GM19438 (cell line): ENCODE measurements at regions not wholly inside any gene's neighbourhood (a gene's known extent, or its start where the extent isn't known, plus 50 kb on each side); places are given as distances from the start of the nearest gene placed in this dataset.

Experiments used
- ATAC-seq: cut with Tn5 transposase; IDR thresholded peaks from one replicate; pipeline ENCODE4 v1.9.1; 2021; ENCODE audit warnings: low read depth; ENCODE audit not compliant: unreplicated experiment

DNA sequence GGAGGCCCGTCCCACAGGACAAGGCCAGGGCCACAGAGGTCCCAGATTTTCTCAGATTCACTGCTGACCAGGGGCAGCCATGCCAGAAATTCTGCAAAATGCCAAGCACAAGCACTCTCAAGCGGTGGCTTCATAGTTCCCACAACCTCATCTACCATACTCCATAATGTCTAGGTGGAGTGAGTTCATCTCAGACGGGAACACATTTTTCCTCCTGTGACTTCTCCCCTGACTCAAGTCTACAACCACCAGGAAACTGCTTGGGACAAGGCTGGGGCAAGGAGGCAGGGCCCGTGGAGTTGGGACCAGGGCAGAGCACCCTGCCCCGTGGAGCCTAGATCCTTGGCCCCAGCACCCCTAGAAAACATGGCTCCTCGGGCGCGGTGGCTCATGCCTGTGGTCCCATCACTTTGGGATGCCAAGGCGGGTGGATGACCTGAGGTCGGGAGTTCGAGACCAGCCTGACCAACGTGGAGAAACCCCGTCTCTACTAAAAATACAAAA, 150.7 kb upstream of the HAAO start:
- no peak for ATAC-seq

- ATAC-seq, result no peak
These were observed 150.0 kb upstream of the HAAO start for GRCh38 chr2:42942214-42942989.

GRCh38 chr2:42941633-42942176, 149.3 kb upstream of the HAAO start:
- no peak for ATAC-seq

DNA sequence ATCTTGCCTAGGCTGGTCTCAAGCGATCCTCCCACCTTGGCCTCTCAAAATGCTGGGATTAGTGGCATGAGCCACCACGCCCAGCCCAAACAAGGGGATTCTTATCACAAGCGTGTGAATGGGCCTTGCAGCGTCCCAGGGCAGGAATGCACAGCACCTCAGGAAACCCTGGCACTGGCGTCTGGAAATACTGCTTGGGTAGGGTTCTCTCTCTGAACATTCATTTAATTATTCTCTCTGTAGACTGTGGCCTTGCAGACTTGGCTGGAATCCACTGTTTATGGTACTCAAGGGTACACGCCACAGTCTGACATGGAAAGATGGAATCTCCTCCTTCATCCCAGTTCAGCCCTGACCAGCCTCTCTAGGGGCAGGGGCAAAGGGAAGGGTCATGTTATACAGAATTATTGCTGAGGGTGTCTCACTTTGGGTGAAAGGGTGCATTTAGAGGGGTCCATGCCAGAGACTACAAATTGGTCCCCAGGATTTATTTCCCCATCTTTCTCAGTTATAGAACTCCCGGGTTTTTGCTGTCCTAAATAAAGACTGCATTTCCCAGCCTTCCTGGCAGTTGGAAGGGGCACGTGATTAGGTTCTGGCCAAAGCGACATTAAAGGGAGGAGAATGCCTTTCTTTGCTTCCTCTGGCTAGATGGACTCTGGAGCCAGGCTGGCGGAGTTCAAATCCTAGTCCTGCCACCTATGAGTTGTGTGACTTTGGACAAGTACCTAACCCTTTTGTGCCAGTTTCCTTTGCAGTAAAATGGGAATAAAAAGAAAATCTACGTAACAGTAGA, 147.2 kb upstream of the HAAO start:
- no peak for ATAC-seq

- no peak for ATAC-seq
These were observed 146.4 kb upstream of the HAAO start for GRCh38 chr2:42938671-42939370.

GRCh38 chr2:42937171-42937875, 144.9 kb upstream of the HAAO start:
- ATAC-seq, result no peak

DNA sequence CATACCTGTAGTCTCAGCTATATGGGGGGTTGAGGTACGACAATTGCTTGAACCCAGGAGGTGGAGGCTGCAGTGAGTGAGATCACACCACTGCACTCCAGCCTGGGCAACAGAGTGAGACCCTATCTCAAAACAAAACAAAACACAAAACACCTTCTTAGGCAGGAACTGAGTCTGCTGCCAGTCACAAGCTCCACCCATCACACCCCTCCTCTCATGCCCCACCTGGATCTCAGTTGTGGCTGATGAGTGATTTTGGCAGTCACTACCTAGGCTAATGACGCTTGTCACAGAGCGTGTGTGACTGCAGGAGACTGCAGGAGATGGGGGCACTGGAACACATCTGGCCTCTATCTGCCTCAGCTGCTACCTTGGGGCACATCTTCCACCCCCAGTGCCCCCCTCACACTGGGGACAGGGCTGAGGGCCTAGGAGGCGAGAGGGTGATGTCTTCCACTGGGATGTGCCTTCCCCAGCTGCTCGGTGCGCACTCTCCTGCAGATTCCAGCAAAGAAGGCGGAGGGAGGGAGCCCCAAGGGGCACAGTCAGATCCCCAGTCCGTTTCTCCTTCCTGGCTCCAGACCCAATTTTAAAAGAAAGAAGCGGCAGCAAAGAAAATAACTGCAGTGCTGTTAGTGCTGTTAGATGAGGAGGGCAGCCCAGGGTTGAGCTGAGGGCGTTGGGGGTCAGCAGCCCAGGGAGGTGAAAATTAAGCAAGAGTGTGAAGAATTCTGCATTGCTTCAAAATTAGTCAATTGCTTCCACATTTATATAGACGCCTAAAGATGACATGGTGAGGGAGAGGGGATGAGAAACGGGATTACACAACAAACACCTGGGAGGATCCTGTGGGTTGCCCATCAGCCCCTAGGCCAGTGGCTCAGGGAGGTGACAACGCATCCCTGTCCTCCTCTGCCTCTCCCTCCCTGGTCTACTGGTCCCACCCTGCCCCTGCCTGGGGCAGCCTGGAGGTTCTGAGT, 143.6 kb upstream of the HAAO start:
- ATAC-seq, result no peak

DNA sequence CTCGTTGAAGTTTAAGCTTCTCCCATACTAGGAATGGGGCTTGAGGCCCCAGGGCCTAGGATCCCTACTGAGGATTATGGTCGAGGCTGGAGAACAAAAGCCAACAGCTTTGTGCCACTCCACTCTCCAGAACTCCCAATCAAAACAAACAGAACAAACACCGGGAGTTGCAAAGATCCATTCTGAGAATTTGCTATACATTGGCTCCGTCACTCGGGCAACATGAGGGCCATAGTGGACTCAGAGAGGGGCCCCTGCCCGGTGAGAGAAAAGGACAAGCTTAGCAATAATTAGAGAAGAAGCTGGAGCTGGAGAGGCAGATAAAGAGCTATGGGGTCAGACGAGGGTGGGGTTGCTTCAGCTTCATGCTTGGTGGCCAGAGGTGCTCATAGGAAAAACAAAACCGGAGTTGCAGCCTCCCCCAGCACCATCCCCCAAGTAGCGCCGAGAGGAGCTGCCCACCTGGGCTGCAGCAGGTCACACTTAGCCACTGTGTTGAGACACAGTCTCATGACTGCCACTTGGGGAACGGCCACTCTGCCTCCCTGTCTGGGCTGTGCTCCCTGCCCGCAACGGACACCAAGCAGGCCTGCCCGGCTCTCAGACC, 142.3 kb upstream of the HAAO start:
- ATAC-seq, result no peak

DNA sequence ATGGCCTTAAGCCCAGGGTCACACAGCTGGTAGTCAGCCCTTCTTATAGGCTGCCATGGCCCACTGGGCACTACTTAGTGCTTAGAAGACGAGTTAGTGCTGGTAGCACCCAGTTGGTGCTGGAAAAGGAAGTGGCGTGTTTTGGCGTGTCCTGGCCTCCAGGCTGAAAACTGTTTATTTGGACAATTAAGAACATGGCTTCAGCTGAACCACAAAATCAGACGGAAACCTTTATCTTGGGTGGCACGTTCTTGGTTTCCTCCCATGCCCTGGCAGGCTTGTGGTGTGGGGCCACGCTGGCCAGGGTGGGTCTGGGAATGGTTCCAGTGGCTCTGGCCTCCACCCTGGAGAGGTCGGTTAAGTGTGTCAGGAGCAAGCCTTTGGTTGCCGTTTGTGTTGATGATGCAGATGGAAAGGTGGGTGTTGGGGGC, 141.5 kb upstream of the HAAO start:
- ATAC-seq, result no peak

DNA sequence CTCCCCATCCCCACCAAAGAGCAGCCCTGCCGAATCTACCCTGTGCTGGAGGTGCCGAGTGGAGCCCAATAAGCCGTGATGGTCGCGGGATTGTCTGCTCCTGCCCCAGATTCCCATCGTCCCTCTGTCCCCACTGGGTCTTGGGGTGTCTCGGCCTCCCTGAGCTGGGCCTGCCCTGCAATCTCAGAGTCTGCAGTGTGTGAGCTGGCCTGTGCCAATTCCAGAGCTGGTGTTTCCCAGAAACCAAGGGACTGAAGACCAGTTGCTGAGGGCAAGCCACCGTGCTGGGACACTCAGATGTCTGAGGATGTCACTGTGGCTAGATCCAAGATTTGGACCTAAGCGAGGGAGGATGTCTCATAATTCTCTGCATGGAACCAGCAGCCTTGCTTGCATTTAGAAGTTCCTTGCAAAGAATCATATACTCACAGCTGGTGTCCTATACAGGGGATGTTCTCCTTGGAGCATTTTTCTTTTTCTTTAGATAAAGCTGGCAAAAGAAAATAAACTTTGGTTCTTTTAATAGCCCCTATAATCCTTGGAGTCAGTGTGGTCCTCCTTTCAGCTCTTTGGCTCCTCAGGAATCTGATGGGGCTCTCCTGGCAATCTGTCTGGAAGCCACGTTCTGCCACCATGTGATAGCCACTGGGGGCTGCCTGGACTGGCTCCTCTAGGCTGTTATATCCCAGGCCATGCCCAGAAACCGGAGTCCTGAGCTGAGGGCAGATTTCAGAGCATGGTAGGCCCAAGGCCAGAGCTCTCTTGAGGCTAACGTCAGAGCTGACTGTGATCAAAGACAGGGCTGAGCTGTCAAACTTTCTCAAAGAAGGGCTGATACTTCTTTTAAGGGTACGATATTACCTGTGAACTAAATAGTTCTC, 140.1 kb upstream of the HAAO start:
- ATAC-seq, result no peak

DNA sequence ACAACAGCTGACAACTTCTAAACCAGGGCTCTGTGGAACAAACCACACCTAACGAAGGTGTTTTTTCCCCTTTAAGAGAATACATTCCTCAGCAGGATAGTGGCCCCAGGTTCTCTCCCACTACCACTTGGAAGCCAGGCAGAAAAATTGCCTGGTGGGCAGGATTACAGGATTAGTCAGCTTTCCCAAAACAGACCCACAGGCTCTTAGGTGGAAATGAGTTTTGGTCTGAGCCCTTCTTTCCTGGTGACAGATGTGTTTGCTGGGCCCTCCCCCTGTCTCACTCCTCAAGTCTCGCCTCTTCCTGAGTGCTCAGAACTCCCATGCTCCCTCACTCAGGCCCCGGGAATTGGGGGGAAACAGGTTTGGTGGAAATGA, 139.4 kb upstream of the HAAO start:
- ATAC-seq, result no peak

GRCh38 chr2:42931146-42931817, 138.9 kb upstream of the HAAO start:
- no peak for ATAC-seq

- ATAC-seq, result no peak
These were observed 137.7 kb upstream of the HAAO start for GRCh38 chr2:42930025-42930581.

DNA sequence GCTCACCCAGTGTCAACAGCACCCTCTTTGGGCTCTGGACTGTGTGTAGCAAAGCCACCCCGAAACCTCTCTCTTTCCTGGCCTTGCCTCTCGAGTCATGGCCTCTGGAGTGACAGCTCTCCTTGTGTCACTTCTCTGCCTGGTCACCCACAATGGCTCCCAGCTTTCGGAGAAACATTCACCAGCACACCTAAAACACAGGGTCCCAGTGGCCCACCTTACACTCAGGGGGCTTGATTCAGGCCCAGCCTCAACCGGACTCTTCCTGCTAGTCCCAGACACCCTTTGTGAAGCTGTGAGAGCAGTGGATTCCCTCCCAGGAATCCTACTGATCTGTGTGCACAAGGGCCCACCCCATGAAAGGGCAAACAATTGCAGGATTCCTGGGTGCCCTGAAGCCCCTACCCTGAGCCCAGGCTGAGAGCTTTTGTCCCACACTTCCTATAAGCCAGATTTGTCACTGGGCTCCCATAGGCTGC, 137.2 kb upstream of the HAAO start:
- ATAC-seq, result no peak

DNA sequence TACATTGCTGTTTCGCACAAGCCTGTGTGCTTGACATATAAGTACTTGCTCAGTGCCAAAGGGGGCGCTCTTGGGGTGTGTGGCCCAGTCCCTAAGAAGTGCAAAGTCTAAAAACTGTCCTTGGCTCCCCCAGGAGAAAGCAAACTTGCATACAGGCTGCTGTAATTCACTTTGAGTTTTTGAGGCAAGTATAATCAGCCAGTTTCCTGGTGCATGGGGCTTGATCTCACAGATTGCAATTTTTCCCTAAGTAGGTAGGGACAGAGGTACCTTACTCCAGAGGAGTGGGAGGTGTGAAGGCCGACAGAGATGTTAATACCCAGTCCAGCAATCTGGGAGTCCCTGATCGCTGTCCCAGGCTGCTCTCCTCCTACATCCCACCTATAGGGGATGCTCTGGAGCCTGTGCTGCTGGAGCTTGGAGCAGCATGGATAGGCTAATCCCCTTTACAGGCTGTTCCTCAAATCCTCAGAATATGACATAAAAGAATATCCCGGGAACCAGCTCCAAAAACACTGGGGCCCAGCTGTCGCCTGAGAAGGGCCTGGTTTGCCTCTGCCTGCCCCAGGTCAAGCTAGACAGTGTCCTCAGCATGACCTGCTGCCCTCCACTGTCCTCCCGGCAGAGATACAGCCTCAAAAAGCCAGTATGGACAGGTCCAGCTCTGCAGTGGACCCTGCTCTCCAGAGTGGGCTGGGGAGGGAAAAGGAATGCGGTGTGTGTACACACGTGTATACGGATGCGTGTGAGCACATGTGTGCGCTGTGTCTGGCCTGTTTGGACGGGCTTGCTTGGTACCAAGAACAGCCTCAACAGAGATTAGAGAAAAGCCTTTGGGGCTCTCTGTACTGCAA, 136.5 kb upstream of the HAAO start:
- ATAC-seq, result no peak

DNA sequence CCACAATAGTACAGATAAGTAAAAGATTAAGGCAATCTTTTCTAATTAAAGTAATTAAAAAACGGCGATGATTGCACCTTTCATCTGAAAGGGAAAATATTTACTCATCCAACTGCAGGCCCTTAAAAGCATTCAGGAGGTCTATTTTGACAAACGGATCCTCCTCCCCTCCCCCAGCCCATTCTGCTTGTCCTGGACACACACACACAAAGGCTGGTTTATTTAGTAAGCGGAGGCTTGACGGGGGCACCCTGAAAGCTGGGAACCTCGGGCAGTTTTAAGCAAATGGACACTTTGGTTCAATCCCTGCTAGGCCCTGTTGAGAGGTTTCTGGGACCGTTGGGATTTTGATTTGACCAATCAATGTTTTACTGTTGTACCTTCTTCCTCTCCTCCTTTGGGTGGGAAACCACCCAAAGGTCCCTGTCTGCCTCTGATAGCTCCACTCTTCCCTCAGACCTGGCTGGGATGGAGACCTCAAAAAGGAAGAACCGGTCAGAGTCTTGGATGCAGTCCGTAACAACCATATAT, 135.8 kb upstream of the HAAO start:
- no peak for ATAC-seq
